BJ (cell line): ENCODE measurements at regions not wholly inside any gene's neighbourhood (a gene's known extent, or its start where the extent isn't known, plus 50 kb on each side); places are given as distances from the start of the nearest gene placed in this dataset.

Experiments used
- CTCF ChIA-PET: fragments of 350-600 bp; formaldehyde crosslinking; extraction: SDS; loops from one replicate; lab custom pipeline; 2021; ENCODE audit warnings: antibody characterized with exemption, inconsistent platforms; lab: Yijun Ruan, JAX
- POLR2A ChIA-PET: fragments of 300-600 bp; sonication (Branson Sonifier 250); formaldehyde crosslinking; extraction: SDS; loops from one replicate; lab custom pipeline; 2021; ENCODE audit warnings: antibody characterized with exemption; lab: Charles Lee
- DNase-seq: peaks from one replicate; pipeline ENCODE4 v3.0.0-alpha.2; 2011; ENCODE audit warnings: low read depth
- H3K27me3 ChIP-seq: 2 replicates; pipeline ENCODE4 v1.6.0; 2011; ENCODE audit warnings: low read length; ENCODE audit not compliant: control insufficient read depth, insufficient read depth
- H3K36me3 ChIP-seq: 2 replicates; pipeline ENCODE4 v1.5.1; 2011; ENCODE audit warnings: low read length; ENCODE audit not compliant: control insufficient read depth, insufficient read depth
- H3K4me3 ChIP-seq: 2 replicates; pipeline ENCODE4 v1.5.1; 2011; ENCODE audit warnings: low read depth, mild to moderate bottlenecking, control low read depth, low read length
- TF ChIP-seq, protein P1 (sequence below): IDR thresholded peaks from 2 replicates; pipeline ENCODE4 v1.5.1; 2011; ENCODE audit warnings: low read depth, mild to moderate bottlenecking, control low read depth, inconsistent platforms, low read length, moderate library complexity; ENCODE audit not compliant: insufficient read depth

DNA sequence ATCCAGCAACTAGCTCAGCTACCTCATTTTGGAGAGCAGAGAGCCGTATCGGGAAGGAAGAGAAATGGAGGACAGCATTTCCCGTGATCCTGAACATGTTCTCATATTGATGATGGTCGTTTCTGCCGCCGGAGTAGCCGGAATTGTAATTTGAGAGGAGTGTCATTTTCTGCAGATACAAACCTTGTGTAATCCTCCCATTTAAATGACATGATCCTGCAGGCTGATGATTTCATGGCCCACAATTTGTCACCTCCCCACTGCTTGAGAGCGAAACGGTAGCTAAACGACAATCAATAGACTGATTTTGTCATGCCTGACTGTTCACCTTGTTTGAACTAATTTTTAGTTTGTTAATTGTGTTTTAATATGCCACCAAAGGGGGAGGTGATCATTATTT is 126.5 kb upstream of the CNTN6 start:
- Histone ChIP-seq H3K36me3 (no peaks in the 10 kb centered on the region), H3K4me3 (no peak overlapping the region), H3K27me3 (no peaks in the 10 kb centered on the region)
- DNase-seq, result no peak
- ChIA-PET POLR2A (no interaction called here), CTCF (no interaction called here)
- TF ChIP-seq, protein P1, sequence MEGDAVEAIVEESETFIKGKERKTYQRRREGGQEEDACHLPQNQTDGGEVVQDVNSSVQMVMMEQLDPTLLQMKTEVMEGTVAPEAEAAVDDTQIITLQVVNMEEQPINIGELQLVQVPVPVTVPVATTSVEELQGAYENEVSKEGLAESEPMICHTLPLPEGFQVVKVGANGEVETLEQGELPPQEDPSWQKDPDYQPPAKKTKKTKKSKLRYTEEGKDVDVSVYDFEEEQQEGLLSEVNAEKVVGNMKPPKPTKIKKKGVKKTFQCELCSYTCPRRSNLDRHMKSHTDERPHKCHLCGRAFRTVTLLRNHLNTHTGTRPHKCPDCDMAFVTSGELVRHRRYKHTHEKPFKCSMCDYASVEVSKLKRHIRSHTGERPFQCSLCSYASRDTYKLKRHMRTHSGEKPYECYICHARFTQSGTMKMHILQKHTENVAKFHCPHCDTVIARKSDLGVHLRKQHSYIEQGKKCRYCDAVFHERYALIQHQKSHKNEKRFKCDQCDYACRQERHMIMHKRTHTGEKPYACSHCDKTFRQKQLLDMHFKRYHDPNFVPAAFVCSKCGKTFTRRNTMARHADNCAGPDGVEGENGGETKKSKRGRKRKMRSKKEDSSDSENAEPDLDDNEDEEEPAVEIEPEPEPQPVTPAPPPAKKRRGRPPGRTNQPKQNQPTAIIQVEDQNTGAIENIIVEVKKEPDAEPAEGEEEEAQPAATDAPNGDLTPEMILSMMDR, result no peak

DNA sequence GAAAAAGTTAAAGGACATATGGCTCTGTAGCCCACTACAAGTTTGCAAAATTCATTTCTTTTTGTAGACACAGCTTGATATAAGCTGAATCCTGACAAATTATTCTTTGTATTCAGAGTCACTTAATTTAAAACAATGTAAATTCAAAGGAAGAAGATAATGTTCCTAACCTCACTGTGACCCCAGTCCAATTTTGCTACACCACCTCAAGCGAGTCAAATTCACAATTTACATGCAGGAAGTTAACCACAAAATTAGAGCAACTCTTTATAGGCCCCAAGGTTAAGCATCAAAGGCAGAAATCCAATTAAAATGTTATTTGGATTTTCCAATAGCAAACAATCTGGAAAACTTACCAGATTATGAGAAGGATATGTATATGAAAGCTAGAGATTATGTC is 119.5 kb upstream of the CNTN6 start:
- no peak overlapping the region for H3K4me3 ChIP-seq
- TF ChIP-seq, protein P1, result no peak
- ChIA-PET POLR2A (no interaction called here), CTCF (no interaction called here)
- H3K27me3 ChIP-seq, result no peaks in the 10 kb centered on the region
- no peaks in the 10 kb centered on the region for H3K36me3 ChIP-seq
- DNase-seq, result no peak

DNA sequence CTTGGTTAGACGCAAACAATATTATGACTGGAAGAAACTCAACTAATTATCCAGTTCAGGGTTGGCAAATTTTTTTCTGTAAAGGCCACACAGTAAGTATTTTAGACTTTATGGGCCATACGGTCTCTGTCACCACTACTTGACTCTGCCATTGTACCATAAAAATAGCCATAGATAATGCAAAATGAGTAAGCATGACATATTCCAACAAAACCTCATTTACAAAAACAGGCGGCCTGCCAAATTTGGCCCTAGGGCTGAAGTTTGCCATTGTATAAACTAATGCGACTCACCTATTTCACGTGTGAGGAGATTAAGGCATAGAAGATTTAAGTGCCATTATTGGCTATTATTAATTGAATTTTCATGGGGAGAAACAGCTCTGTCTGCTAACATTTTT is 116.8 kb upstream of the CNTN6 start:
- no peaks in the 10 kb centered on the region for H3K27me3 ChIP-seq
- CTCF ChIA-PET, result no interaction called here

DNA sequence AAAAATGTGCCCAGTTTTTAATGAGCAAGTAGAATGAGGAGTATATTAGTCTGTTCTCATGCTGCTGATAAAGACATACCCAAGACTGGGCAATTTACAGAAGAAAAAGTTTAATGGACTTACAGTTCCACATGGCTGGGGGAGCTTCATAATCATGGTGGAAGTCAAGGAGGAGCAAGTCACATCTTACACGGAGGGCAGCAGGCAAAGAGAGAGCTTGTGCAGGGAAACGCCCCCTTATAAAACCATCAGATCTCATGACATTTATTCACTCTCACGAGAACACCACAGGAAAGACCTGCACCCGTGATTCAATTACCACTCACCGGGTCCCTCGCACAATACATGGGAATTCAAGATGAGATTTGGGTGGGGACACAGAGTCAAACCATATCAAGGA is 111.7 kb upstream of the CNTN6 start:
- DNase-seq, result no peak
- TF ChIP-seq, protein P1, result no peak
- Histone ChIP-seq H3K4me3 (no peak overlapping the region), H3K36me3 (no peaks in the 10 kb centered on the region), H3K27me3 (no peaks in the 10 kb centered on the region)
- ChIA-PET POLR2A (no interaction called here), CTCF (no interaction called here)

More for the DNA sequence above, 116.8 kb upstream of the CNTN6 start:
- POLR2A ChIA-PET, result no interaction called here
- Histone ChIP-seq H3K4me3 (no peak overlapping the region), H3K36me3 (no peaks in the 10 kb centered on the region)
- TF ChIP-seq, protein P1, result no peak
- DNase-seq, result no peak

DNA sequence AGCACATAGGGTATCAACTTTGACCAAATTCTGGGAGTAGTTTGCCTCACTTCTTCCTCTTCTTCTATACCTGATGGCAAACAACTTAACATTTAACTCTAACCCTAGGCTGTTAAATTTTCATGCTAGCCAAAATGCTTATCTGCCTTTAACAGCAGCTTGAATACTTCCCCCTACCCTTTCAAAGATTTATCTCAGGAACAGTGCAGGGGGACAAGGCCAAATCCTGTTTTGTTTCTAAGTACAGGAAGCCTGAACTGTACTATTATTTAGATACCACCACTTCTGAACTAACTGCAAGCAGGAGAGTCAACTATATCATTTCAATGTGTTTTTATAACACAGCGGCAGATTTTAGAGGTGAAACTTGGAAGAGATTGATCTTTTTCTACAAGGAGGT is 104.0 kb upstream of the CNTN6 start:
- no peaks in the 10 kb centered on the region for H3K27me3 ChIP-seq
- ChIA-PET POLR2A (no interaction called here), CTCF (interaction anchor here (1.0 kb wide), 1 partner anchor 20 kb away, joined by 3 read pairs; no protein-coding TSS in a partner anchor)

More for the DNA sequence above, 104.0 kb upstream of the CNTN6 start:
- no peaks in the 10 kb centered on the region for H3K36me3 ChIP-seq
- H3K4me3 ChIP-seq, result no peak overlapping the region
- no peak for DNase-seq
- TF ChIP-seq, protein P1, result no peak
